Neuronal stem cell (in vitro differentiated cells): ENCODE measurements at regions not wholly inside any gene's neighbourhood (a gene's known extent, or its start where the extent isn't known, plus 50 kb on each side); places are given as distances from the start of the nearest gene placed in this dataset.

Source experiments
- DNase-seq: peaks from one replicate; pipeline ENCODE4 v3.0.0-alpha.2; 2013; ENCODE audit warnings: low spot score
- H2AFZ ChIP-seq: one replicate; pipeline ENCODE4 v1.6.1; 2013; ENCODE audit warnings: mild to moderate bottlenecking, low read length, inconsistent platforms
- H2AK5ac ChIP-seq: 2 replicates; pipeline ENCODE4 v1.6.1; 2013; ENCODE audit warnings: low read depth, mild to moderate bottlenecking, inconsistent platforms, low read length, moderate library complexity, mixed read lengths
- H2BK120ac ChIP-seq: 2 replicates; pipeline ENCODE4 v1.6.1; 2013; ENCODE audit warnings: low read depth, mild to moderate bottlenecking, inconsistent platforms, low read length, moderate library complexity, mixed read lengths
- H2BK12ac ChIP-seq: one replicate; pipeline ENCODE4 v1.6.1; 2013; ENCODE audit warnings: low read length, inconsistent platforms
- H2BK15ac ChIP-seq: 2 replicates; pipeline ENCODE4 v1.6.1; 2013; ENCODE audit warnings: mild to moderate bottlenecking, low read length, inconsistent platforms, mixed read lengths
- H2BK5ac ChIP-seq: one replicate; pipeline ENCODE4 v1.6.1; 2013; ENCODE audit warnings: inconsistent platforms, mild to moderate bottlenecking, low read length, moderate library complexity
- H3K14ac ChIP-seq: one replicate; pipeline ENCODE4 v1.6.1; 2013; ENCODE audit warnings: low read length, inconsistent platforms
- H3K18ac ChIP-seq: 2 replicates; pipeline ENCODE4 v1.6.1; 2013; ENCODE audit warnings: low read length, inconsistent platforms
- H3K23ac ChIP-seq: 2 replicates; pipeline ENCODE4 v1.6.1; 2013; ENCODE audit warnings: low read depth, mild to moderate bottlenecking, mixed read lengths, low read length, inconsistent platforms; ENCODE audit not compliant: poor library complexity
- H3K27ac ChIP-seq: replicated peaks from 3 replicates; pipeline ENCODE4 v1.5.1; 2013; ENCODE audit warnings: low read length, inconsistent platforms
- H3K27me3 ChIP-seq, 3 experiments: 2 replicates each; pipeline ENCODE4 v1.6.1; 2013; ENCODE audit warnings: low read length in 3 of 3, mild to moderate bottlenecking in 2 of 3, inconsistent platforms in 1 of 3, low read depth in 1 of 3, mixed read lengths in 1 of 3, moderate library complexity in 1 of 3; ENCODE audit not compliant: control insufficient read depth in 3 of 3, insufficient read depth in 3 of 3
- H3K36me3 ChIP-seq, 2 donors: replicated peaks in 1 of 2; 2 replicates each; pipeline ENCODE4 v1.6.1; 2013; ENCODE audit warnings: low read length in 2 of 2; ENCODE audit not compliant: control insufficient read depth in 2 of 2, insufficient read depth in 2 of 2
- H3K4ac ChIP-seq: 2 replicates; pipeline ENCODE4 v1.6.1; 2013; ENCODE audit warnings: inconsistent platforms, mild to moderate bottlenecking, low read length, moderate library complexity
- H3K4me1 ChIP-seq, 2 donors: 1 replicate in 1 of 2; 2 replicates in 1 of 2; pipeline ENCODE4 v1.6.1; 2013; ENCODE audit warnings: low read length in 2 of 2, low read depth in 1 of 2; ENCODE audit not compliant: control insufficient read depth in 2 of 2, insufficient read depth in 1 of 2
- H3K4me2 ChIP-seq: one replicate; pipeline ENCODE4 v1.6.1; 2013; ENCODE audit warnings: mild to moderate bottlenecking, low read length, inconsistent platforms; ENCODE audit not compliant: insufficient read depth, poor library complexity, severe bottlenecking
- H3K4me3 ChIP-seq, 2 donors: 2 replicates each; pipeline ENCODE4 v1.5.1; 2013; ENCODE audit warnings: low read length in 2 of 2, mild to moderate bottlenecking in 2 of 2, inconsistent platforms in 1 of 2, moderate library complexity in 1 of 2
- H3K79me1 ChIP-seq: one replicate; pipeline ENCODE4 v1.6.1; 2013; ENCODE audit warnings: low read depth, mild to moderate bottlenecking, inconsistent platforms, low read length, moderate library complexity
- H3K9ac ChIP-seq: one replicate; pipeline ENCODE4 v1.6.1; 2013; ENCODE audit warnings: mild to moderate bottlenecking, low read depth, low read length, inconsistent platforms; ENCODE audit not compliant: poor library complexity
- H3K9me3 ChIP-seq, 2 donors: replicated peaks in 1 of 2; 2 replicates each; pipeline versions ENCODE3 to v1.6.1; 2013; ENCODE audit warnings: low read length in 2 of 2, mild to moderate bottlenecking in 2 of 2, inconsistent platforms in 1 of 2, low read depth in 1 of 2, mixed read lengths in 1 of 2, moderate library complexity in 1 of 2; ENCODE audit not compliant: control insufficient read depth in 2 of 2, insufficient read depth in 1 of 2
- H4K8ac ChIP-seq: one replicate; pipeline ENCODE4 v1.6.1; 2013; ENCODE audit warnings: low read depth, mild to moderate bottlenecking, inconsistent platforms, low read length, moderate library complexity
- H4K91ac ChIP-seq: one replicate; pipeline ENCODE4 v1.6.1; 2013; ENCODE audit warnings: low read length, low read depth, mild to moderate bottlenecking, inconsistent platforms; ENCODE audit not compliant: poor library complexity
- whole genome bisulfite sequencing, 2 donors: extraction: QIAGEN DNeasy Blood & Tissue Kit; methylation state at CpG; one replicate each; pipeline ENCODE4 v1.1.7; 2013; ENCODE audit warnings: missing lambda C conversion rate in 2 of 2, mixed read lengths in 1 of 2; ENCODE audit not compliant: insufficient read length in 2 of 2, insufficient replicate concordance in 1 of 2; ENCODE audit errors: extremely low coverage in 2 of 2; 5-methylcytosine and 5-hydroxymethylcytosine counted together

DNA sequence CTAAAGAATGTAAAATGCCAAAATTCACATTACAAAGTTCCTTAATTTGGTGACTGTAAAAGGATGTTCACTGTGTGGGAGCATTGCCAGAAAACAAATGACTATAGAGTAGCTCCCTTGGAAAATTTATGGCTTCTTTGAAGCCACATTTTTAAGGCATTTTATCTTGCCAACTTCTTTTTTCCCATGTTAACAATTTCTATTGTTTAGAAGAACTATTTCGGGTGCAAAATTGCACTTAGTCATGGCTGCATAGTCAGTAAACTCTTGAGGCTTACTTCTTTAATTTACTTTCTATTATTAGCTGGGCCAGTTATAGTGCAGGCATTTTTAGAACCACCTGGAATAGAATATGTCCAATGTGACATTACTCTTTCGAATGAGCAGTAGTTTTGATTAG, 515.3 kb downstream of the JRKL start:
- no peak for DNase-seq
- H3K27ac ChIP-seq = no peak overlapping the region
- no peak overlapping the region for H2AFZ ChIP-seq
- no peaks in the 10 kb centered on the region for H3K4me1 ChIP-seq
- no peak overlapping the region for H2BK5ac ChIP-seq
- no peak overlapping the region for H3K4me3 ChIP-seq
- H3K4ac ChIP-seq = no peak overlapping the region
- H2BK120ac ChIP-seq = no peak overlapping the region
- no peaks in the 10 kb centered on the region for H3K9me3 ChIP-seq
- no peak overlapping the region for H4K8ac ChIP-seq
- H3K27me3 ChIP-seq = no peaks in the 10 kb centered on the region
- WGBS, 2 donors = no CpG with 5 or more reads among the region's 2 CpGs
- no peak overlapping the region for H3K14ac ChIP-seq
- H4K91ac ChIP-seq = no peak overlapping the region
- no peaks in the 10 kb centered on the region for H3K36me3 ChIP-seq
- H2BK15ac ChIP-seq = no peak overlapping the region
- H3K18ac ChIP-seq = no peak overlapping the region
- H3K79me1 ChIP-seq = no peaks in the 10 kb centered on the region
- H3K4me2 ChIP-seq = no peak overlapping the region
- H2AK5ac ChIP-seq = no peak overlapping the region
- no peak overlapping the region for H3K23ac ChIP-seq
- H3K9ac ChIP-seq = no peak overlapping the region
- no peak overlapping the region for H2BK12ac ChIP-seq

DNA sequence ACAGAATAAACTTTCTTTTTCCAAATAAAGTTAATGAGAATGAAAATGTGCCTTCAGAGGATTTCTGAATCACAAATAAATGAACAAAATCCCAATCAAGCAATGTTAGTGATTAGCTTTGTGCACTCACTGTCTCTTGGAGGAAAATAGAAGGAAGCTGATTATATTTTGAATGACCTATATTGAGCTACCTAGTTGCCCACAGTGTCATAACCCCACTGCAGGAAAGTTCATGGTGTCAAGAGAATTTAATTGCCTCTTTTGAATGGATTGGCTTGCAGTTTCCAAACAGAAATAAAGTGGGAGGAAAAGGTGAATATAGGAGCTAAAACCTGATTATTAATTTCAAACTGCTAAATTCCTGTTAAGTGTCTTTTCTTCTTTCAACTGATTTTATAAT, 515.9 kb downstream of the JRKL start:
- H2BK12ac ChIP-seq = no peak overlapping the region
- H2AK5ac ChIP-seq = no peak overlapping the region
- H3K4me2 ChIP-seq = no peak overlapping the region
- no peaks in the 10 kb centered on the region for H3K27me3 ChIP-seq
- no peak overlapping the region for H3K23ac ChIP-seq
- no peak overlapping the region for H2AFZ ChIP-seq
- H3K18ac ChIP-seq = no peak overlapping the region
- H3K14ac ChIP-seq = no peak overlapping the region
- no peaks in the 10 kb centered on the region for H3K4me1 ChIP-seq
- H3K9ac ChIP-seq = no peak overlapping the region
- H3K9me3 ChIP-seq = no peaks in the 10 kb centered on the region
- no peak overlapping the region for H4K91ac ChIP-seq
- no peak overlapping the region for H3K27ac ChIP-seq
- DNase-seq = no peak
- H2BK15ac ChIP-seq = no peak overlapping the region
- H2BK5ac ChIP-seq = no peak overlapping the region
- no peaks in the 10 kb centered on the region for H3K36me3 ChIP-seq
- no peak overlapping the region for H2BK120ac ChIP-seq
- H3K4me3 ChIP-seq = no peak overlapping the region
- H3K79me1 ChIP-seq = no peaks in the 10 kb centered on the region
- no peak overlapping the region for H4K8ac ChIP-seq
- H3K4ac ChIP-seq = no peak overlapping the region

DNA sequence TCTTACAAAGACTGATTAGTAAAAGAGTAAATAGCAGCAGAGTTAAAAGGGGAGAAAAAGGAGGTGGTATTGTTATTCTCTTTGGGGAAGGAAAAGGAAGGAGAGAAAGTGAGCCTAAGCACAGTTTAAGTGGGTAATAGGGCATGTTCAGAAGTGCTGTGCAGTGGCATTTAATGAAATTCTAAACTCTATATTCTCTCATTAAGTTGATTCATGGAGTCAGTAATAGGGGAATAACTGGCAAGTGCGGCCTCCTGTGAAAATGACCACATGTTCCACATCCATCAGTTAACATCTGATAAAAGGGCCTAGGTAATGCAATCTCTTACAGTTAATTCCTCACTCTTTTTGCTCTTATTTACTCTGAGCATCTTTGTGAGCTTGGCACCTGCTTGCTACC, 516.7 kb downstream of the JRKL start:
- Histone ChIP-seq H3K4me3 (no peak overlapping the region), H3K9ac (no peak overlapping the region), H2BK15ac (no peak overlapping the region), H3K14ac (no peak overlapping the region), H3K36me3 (no peaks in the 10 kb centered on the region), H4K91ac (no peak overlapping the region), H3K18ac (no peak overlapping the region), H4K8ac (no peak overlapping the region), H3K27me3 (no peaks in the 10 kb centered on the region), H3K23ac (no peak overlapping the region), H3K4ac (no peak overlapping the region), H3K4me1 (no peaks in the 10 kb centered on the region), H3K79me1 (no peaks in the 10 kb centered on the region), H2BK5ac (no peak overlapping the region), H3K27ac (no peak overlapping the region), H3K4me2 (no peak overlapping the region), H3K9me3 (no peaks in the 10 kb centered on the region), H2BK120ac (no peak overlapping the region), H2AFZ (no peak overlapping the region), H2BK12ac (no peak overlapping the region), H2AK5ac (no peak overlapping the region)
- no CpG with 5 or more reads among the region's 1 CpG for WGBS, 2 donors
- DNase-seq = no peak

DNA sequence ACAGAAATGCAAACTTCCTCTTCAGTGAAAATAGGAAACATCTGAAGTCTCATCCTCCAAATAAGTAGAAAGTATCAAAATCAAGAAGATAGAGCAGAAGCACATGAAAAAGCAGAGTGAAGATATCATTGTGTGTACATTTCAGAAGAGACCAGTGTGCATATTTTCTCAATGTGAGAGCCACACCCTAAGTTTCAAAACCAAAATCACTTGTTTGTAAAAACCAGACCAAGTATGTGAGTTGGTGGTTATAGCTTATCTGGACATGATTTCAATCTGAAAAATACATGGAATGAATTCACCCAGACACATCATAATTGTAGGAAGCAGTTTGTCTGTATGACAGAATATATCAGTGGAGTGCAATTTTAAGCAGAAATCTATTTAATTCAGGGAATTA, 536.0 kb downstream of the JRKL start:
- Histone ChIP-seq H3K9me3 (no peaks in the 10 kb centered on the region), H3K4me2 (no peak overlapping the region), H2AK5ac (no peak overlapping the region), H2BK5ac (no peak overlapping the region), H3K79me1 (no peaks in the 10 kb centered on the region), H2BK15ac (no peak overlapping the region), H3K9ac (no peak overlapping the region), H3K4ac (no peak overlapping the region), H3K36me3 (no peaks in the 10 kb centered on the region), H3K4me1 (no peaks in the 10 kb centered on the region), H3K27ac (no peak overlapping the region), H4K91ac (no peak overlapping the region), H3K23ac (no peak overlapping the region), H3K4me3 (no peak overlapping the region), H3K27me3 (no peaks in the 10 kb centered on the region), H2AFZ (no peak overlapping the region), H2BK120ac (no peak overlapping the region), H3K14ac (no peak overlapping the region), H2BK12ac (no peak overlapping the region), H3K18ac (no peak overlapping the region), H4K8ac (no peak overlapping the region)
- no peak for DNase-seq
